ENCODE measurements at regions not wholly inside any gene's neighbourhood (a gene's known extent, or its start where the extent isn't known, plus 50 kb on each side); places are given as distances from the start of the nearest gene placed in this dataset.

DNA sequence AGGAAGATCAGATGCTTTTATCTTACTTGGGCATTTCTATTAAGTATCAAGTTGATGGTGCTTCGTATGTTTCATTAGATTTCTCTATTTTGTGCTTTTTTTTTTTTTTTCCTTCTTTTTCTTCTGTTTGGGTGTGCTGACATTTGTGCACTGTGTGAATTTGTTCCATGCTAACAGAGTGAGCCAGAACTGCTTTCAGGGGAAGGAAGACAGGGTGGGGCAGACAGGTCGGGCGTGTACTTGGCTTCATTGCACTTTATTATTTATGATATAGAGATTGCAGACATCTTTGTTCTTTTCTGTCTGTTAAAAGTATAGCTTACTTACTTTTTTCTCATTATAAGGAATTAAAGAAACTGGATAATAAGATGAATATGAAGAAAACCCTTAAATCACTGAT lies 112.2 kb downstream of the FGF18 start:
- POLR2A ChIA-PET (ENCODE audit: low non-redundant PET) = no interaction called here
- CTCF ChIA-PET = no interaction called here
- no peak overlapping the region for H3K27ac ChIP-seq
- TF ChIP-seq, protein P1, sequence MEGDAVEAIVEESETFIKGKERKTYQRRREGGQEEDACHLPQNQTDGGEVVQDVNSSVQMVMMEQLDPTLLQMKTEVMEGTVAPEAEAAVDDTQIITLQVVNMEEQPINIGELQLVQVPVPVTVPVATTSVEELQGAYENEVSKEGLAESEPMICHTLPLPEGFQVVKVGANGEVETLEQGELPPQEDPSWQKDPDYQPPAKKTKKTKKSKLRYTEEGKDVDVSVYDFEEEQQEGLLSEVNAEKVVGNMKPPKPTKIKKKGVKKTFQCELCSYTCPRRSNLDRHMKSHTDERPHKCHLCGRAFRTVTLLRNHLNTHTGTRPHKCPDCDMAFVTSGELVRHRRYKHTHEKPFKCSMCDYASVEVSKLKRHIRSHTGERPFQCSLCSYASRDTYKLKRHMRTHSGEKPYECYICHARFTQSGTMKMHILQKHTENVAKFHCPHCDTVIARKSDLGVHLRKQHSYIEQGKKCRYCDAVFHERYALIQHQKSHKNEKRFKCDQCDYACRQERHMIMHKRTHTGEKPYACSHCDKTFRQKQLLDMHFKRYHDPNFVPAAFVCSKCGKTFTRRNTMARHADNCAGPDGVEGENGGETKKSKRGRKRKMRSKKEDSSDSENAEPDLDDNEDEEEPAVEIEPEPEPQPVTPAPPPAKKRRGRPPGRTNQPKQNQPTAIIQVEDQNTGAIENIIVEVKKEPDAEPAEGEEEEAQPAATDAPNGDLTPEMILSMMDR (conservative IDR thresholded peaks at IDR 0.05; ENCODE audit: low read depth) = no peak
- DNase-seq (ENCODE audit: low spot score) = no peak

DNA sequence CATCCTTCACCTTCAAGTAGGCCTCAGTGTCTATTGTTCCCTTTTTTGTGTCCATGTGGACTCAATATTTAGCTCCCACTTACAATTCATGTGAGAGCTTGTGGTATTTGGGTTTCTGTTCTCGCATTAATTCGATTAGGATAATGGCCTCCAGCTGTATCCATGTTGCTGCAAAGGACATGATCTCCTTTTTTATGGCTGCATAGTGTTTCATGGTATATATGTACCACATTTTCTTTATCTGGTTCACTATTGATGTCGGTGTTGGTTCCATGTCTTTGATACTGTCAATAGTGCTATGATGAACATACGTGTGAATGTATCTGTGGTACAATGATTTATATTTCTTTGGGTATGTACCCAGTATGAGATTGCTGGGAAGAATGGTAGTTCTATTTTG lies 113.7 kb downstream of the FGF18 start:
- TF ChIP-seq, protein P1 (conservative IDR thresholded peaks at IDR 0.05; ENCODE audit: low read depth) = no peak
- POLR2A ChIA-PET (ENCODE audit: low non-redundant PET) = no interaction called here
- CTCF ChIA-PET = no interaction called here
- no peak for DNase-seq (ENCODE audit: low spot score)
- H3K27ac ChIP-seq = no peak overlapping the region

DNA sequence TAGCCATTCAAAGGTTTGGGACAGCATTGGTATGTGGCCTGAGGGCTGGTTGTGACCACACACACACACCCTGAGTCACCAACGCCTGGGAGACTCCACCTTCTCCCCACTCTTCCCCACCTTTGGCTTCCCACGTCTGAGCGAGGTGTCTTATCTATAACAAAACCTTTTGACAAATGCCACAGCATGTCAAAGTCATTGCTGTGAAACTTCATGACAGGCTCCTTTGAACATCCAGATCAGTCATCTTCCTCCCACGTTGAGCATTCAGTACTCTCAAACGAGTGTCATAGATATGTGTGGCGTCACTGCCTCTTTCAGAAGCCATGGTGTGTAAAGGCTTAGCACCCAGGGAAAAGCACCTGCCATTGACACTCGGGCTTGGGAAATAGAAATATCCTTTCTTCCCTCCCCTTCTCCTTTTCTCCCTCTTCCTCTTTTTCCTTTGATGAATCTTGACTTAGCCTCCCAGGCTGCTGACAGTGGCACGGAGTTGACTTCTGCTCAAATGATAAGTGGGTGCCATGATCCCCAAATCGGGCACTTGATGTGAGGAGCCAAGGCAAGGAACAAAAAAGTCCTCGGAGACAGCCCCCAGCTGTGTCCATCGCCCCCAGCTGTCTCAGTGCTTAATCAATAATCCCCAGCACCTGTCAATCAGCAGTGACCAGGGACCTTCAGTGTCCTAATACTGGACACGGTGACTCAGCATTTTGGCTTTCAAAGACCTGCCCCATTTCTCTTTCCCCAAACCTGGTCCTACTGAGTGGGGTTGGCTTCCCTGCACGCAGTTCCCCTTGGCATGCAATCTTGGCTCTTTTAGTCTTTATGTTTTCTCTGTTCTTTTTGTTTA lies 114.8 kb downstream of the FGF18 start:
- POLR2A ChIA-PET (ENCODE audit: low non-redundant PET) = no interaction called here
- no peak for DNase-seq (ENCODE audit: low spot score)

DNA sequence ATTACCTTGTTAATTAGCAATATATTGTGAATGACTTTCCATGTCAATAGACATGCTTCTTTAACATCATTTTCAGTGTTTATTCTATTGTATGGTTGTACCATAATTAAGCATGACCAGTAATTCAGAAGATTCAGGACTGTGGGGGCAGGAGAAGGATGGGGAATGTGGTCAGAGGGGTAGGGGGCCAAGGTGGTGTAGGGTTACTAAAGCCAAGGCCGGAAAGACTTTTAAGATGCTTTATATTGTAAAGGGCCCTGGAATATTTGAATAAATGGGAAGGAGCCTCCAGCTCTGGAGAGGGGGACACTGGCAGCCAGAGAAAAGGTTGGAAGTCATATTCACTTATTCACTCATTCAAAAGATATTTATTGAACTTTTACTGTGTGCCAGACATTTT lies 115.7 kb downstream of the FGF18 start:
- H3K27ac ChIP-seq = no peak overlapping the region
- ChIA-PET CTCF (interaction anchor here (0.7 kb wide), 2 partner anchors 50 to 107 kb away, joined by 3 to 4 read pairs; no protein-coding TSS in a partner anchor), POLR2A (ENCODE audit: low non-redundant PET) (no interaction called here)

More for the DNA sequence above, 114.8 kb downstream of the FGF18 start:
- CTCF ChIA-PET = no interaction called here
- TF ChIP-seq, protein P1 (conservative IDR thresholded peaks at IDR 0.05; ENCODE audit: low read depth) = no peak
- H3K27ac ChIP-seq = no peak overlapping the region

DNA sequence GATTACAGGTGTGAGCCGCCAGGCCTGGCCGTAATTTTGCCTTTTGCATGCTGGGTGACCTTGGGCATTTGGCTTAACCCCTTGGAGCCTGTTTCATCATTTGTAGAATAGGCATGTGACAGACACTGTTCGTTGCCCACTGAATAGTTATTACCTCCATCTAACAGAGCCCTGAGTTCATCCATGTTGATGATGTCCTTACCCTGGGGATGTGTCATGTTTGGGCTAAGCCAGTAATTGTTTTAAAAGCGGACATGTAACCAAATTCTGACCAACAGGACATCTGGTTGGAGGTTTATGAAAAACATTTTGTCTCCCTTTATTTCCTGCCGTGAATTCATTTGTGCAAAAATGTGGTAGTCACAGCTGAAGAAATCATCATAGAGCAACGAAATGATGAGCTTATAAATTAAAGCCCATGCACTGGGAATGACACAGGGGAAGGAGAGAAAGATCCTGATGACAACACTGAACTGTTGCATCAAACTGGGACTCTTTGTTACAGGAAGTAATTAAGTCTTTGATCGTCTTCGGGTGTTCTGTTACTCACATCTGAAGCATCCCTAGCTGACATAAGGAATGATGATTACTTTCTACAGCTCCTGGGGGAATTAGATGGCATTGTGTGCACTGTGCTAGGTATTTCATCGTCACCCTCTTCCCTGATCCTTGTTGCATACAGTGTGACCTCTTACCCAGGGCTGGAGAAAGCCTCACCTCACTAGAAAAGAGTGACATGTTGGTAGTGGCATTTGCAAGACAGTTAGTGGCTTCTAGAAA lies 117.8 kb downstream of the FGF18 start:
- CTCF ChIA-PET = interaction anchor here (0.5 kb wide), 1 partner anchor 28 kb away, joined by 3 read pairs; no protein-coding TSS in a partner anchor
- POLR2A ChIA-PET (ENCODE audit: low non-redundant PET) = no interaction called here
- H3K27ac ChIP-seq = no peak overlapping the region
- no peak for DNase-seq (ENCODE audit: low spot score)
- TF ChIP-seq, protein P1 (conservative IDR thresholded peaks at IDR 0.05; ENCODE audit: low read depth) = no peak

More for the DNA sequence above, 115.7 kb downstream of the FGF18 start:
- DNase-seq (ENCODE audit: low spot score) = no peak
- TF ChIP-seq, protein P1 (conservative IDR thresholded peaks at IDR 0.05; ENCODE audit: low read depth) = no peak

DNA sequence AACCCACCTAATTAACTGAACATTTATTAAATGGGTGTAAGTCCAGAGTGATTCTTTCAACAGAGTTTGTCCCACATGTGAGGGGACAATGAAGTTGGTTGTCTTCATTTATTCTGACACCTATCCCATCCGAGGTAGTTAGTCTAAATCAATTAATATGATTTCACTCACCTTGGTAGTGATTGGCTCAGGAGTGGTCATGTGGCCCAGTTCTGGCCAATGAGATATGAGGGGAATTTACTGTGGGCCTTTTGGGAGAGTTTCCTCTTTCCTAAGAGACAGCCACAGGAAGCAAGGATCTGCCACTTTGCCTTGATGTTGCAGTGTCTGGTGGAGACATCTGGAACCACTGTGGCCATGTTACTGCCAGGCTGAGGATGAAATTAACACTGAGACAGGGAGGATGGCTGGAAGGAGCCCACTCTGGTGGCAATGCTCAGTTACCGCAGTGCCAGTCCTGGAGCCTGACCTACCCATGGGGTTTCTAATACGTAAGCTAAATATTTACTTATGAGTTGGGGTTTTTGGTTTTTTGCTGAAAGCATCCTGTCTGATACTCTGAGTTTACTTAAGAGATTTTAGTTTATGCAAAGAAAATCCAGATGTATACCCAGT lies 118.6 kb downstream of the FGF18 start:
- TF ChIP-seq, protein P1 (conservative IDR thresholded peaks at IDR 0.05; ENCODE audit: low read depth) = no peak
- DNase-seq (ENCODE audit: low spot score) = no peak
- CTCF ChIA-PET = no interaction called here
- POLR2A ChIA-PET (ENCODE audit: low non-redundant PET) = no interaction called here
- no peak overlapping the region for H3K27ac ChIP-seq
